ENCODE measurements at regions not wholly inside any gene's neighbourhood (a gene's known extent, or its start where the extent isn't known, plus 50 kb on each side); places are given as distances from the start of the nearest gene placed in this dataset.

GRCh38 chr19:30799865-30800755 lies 427.9 kb downstream of the ZNF536 start (continued):
- TF ChIP-seq EZH2 (IDR thresholded peaks at IDR 0.05; ENCODE audit: borderline replicate concordance, insufficient read depth, low read length, poor library complexity, severe bottlenecking), result no peak

- TF ChIP-seq MXI1 (conservative IDR thresholded peaks at IDR 0.05; ENCODE audit: poor library complexity, severe bottlenecking) (no peak), SMC3 (conservative IDR thresholded peaks at IDR 0.05; ENCODE audit: poor library complexity) (no peak), POLR2AphosphoS5 (IDR thresholded peaks at IDR 0.05) (no peak)
- Histone ChIP-seq H3K9me2 (ENCODE audit: insufficient read depth, low read length) (no peaks in the 10 kb centered on the region), H3K27ac (ENCODE audit: low read length) (no peak overlapping the region), H3K4me3 (ENCODE audit: low read length) (no peak overlapping the region), H4K20me1 (ENCODE audit: insufficient read depth) (no peaks in the 10 kb centered on the region), H3K27me3 (ENCODE audit: insufficient read depth, low read depth, low read length) (no peaks in the 10 kb centered on the region), H3K79me2 (replicated peaks; ENCODE audit: insufficient read depth, low read length) (no peaks in the 10 kb centered on the region), H3K9ac (ENCODE audit: low read length) (no peak overlapping the region), H2AFZ (ENCODE audit: low read depth, low read length) (no peak overlapping the region), H3F3A (ENCODE audit: insufficient read depth, low read length, poor library complexity, severe bottlenecking) (no peaks in the 10 kb centered on the region), H3K9me3 (ENCODE audit: low read length) (no peaks in the 10 kb centered on the region), H3K36me3 (ENCODE audit: insufficient read depth, low read length) (no peaks in the 10 kb centered on the region), H3K4me2 (ENCODE audit: low read length) (no peak overlapping the region)
These were observed 423.5 kb downstream of the ZNF536 start for GRCh38 chr19:30795727-30796126.

GRCh38 chr19:30792561-30793505 lies 420.6 kb downstream of the ZNF536 start:
- Histone ChIP-seq H3K4me2 (ENCODE audit: low read length) (no peak overlapping the region), H2AFZ (ENCODE audit: low read depth, low read length) (no peak overlapping the region)

More at GRCh38 chr19:30792561-30793505, 420.6 kb downstream of the ZNF536 start:
- Histone ChIP-seq H3K9me3 (ENCODE audit: low read length) (no peaks in the 10 kb centered on the region), H4K20me1 (ENCODE audit: insufficient read depth) (no peaks in the 10 kb centered on the region), H3K9me2 (ENCODE audit: insufficient read depth, low read length) (no peaks in the 10 kb centered on the region), H3K27me3 (ENCODE audit: insufficient read depth, low read depth, low read length) (no peaks in the 10 kb centered on the region), H3F3A (ENCODE audit: insufficient read depth, low read length, poor library complexity, severe bottlenecking) (no peaks in the 10 kb centered on the region), H3K36me3 (ENCODE audit: insufficient read depth, low read length) (no peaks in the 10 kb centered on the region), H3K27ac (ENCODE audit: low read length) (no peak overlapping the region), H3K4me3 (ENCODE audit: low read length) (no peak overlapping the region), H3K9ac (ENCODE audit: low read length) (no peak overlapping the region), H3K79me2 (replicated peaks; ENCODE audit: insufficient read depth, low read length) (no peaks in the 10 kb centered on the region)
- TF ChIP-seq EP300 (conservative IDR thresholded peaks at IDR 0.05; ENCODE audit: poor library complexity, severe bottlenecking), result no peak
- no peak for TF ChIP-seq SMC3 (conservative IDR thresholded peaks at IDR 0.05; ENCODE audit: poor library complexity)
- TF ChIP-seq EZH2 (IDR thresholded peaks at IDR 0.05; ENCODE audit: borderline replicate concordance, insufficient read depth, low read length, poor library complexity, severe bottlenecking), result no peak
- no peak for TF ChIP-seq RAD21 (conservative IDR thresholded peaks at IDR 0.05)
- no peak for TF ChIP-seq REST (IDR thresholded peaks at IDR 0.05; ENCODE audit: borderline replicate concordance)
- no peak for TF ChIP-seq CTCF (IDR thresholded peaks at IDR 0.05; ENCODE audit: poor library complexity, severe bottlenecking)
- no peak for TF ChIP-seq TAF1 (IDR thresholded peaks at IDR 0.05; ENCODE audit: low read depth)
- no peak for TF ChIP-seq POLR2AphosphoS5 (IDR thresholded peaks at IDR 0.05)

All from neural cell (in vitro differentiated cells).